ENCODE measurements at regions not wholly inside any gene's neighbourhood (a gene's known extent, or its start where the extent isn't known, plus 50 kb on each side); places are given as distances from the start of the nearest gene placed in this dataset.

DNA sequence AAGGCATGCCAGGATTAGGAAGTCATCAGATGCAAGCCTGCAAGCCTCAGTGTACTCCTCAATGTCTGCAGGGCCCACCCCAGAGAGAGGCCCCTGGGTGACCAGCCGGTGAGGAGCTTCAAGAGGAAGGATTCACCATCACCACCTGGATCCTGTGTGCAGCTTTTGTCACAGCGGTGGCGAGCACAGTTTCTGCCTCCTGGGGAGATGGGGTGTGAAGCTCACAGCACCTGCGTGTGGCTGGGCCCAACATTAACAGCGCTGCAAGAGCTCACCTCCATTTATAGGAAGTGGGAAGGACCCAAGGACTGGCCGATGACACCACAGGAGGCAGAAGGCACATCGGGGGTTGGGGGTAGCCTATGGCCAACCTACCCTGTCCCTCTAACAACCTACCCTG is 235.3 kb downstream of the CTTN start:
- Histone ChIP-seq H3K27me3 (no peaks in the 10 kb centered on the region), H3K4me3 (no peak overlapping the region), H3K9me3 (no peaks in the 10 kb centered on the region), H3K27ac (no peak overlapping the region), H3K4me1 (ENCODE audit: insufficient read depth) (no peaks in the 10 kb centered on the region), H3K36me3 (no peaks in the 10 kb centered on the region)
- 75 to 90% (median 82%) methylated on average over 7 of the region's 7 CpGs for WGBS, 3 donors
- intact Hi-C loops (cut with DNase I) = no loop called here
- TF ChIP-seq EP300 (IDR thresholded peaks at IDR 0.05) = no peak
- DNase-seq = no peak

DNA sequence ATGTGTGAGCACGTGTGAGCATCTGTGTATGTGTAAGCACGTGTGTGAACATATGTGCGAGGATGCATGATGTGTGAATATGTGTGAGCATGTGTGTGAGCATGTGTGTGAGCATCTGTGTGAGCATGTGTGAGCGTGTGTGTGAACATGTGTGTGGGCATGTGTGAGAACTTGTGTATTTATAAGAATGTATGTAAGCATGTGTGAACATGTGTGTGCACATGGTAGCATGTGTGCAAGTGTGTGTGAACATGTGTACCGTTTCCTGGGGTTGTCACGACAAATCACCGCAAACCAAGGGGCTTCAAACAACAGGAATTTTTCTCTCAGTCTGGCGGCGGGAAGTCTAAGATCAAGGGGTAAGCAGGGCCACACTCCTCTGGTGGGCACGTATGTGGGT is 238.3 kb downstream of the CTTN start:
- intact Hi-C loops (cut with DNase I) = loop anchor here in 1 of 4 donors (5.0 kb wide), 1 partner anchor 851 kb away; no protein-coding TSS in a partner anchor
- no peak overlapping the region for H3K27ac ChIP-seq
- H3K4me1 ChIP-seq (ENCODE audit: insufficient read depth) = no peaks in the 10 kb centered on the region
- 88 to 94% (median 93%) methylated on average over 10 of the region's 10 CpGs for WGBS, 3 donors
- H3K36me3 ChIP-seq = no peaks in the 10 kb centered on the region
- H3K4me3 ChIP-seq = no peak overlapping the region
- TF ChIP-seq CTCF (IDR thresholded peaks at IDR 0.05) (no peak), POLR2A (IDR thresholded peaks at IDR 0.05) (no peak), EP300 (IDR thresholded peaks at IDR 0.05) (no peak)
- H3K27me3 ChIP-seq = no peaks in the 10 kb centered on the region
- DNase-seq = no peak
- H3K9me3 ChIP-seq = no peaks in the 10 kb centered on the region

DNA sequence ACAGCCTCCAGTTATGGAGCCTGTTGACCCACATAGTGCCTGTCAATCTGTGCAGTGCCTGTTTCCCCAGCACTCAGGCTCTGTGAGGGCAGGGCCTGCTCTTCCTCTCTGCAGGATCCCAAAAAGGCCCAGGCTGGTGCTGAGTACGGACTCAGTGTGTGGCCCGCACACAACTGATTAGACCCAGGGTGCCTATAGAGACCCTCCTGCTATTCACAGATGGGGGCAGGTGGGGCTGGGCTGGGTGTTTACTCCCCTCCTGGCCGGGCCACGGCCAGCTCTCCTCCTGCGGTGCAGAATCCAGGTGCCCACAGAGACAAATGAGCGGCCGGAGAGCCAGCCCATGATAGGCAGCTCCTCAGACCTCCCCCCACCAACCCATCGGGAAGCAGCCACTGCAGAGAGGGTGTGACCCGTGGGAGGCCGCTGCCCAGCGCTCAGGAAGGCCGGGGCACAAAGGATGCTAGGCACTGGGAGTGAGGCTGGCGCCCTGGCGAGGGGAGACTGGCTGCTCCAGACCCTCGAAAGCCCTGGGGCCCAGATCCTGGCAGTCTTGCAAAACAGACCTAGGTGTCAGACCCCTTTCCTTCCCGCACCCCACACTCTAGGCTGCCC is 239.0 kb downstream of the CTTN start:
- no peak for DNase-seq
- Histone ChIP-seq H3K36me3 (no peaks in the 10 kb centered on the region), H3K9me3 (no peaks in the 10 kb centered on the region), H3K4me1 (ENCODE audit: insufficient read depth) (no peaks in the 10 kb centered on the region), H3K27ac (no peak overlapping the region), H3K4me3 (no peak overlapping the region), H3K27me3 (no peaks in the 10 kb centered on the region)
- no peak for TF ChIP-seq EP300 (IDR thresholded peaks at IDR 0.05)
- 63 to 68% (median 66%) methylated on average over 15 to 16 of the region's 16 CpGs for WGBS, 3 donors
- intact Hi-C loops (cut with DNase I) = loop anchor here in 1 of 4 donors (5.0 kb wide), 1 partner anchor 850 kb away; no protein-coding TSS in a partner anchor

DNA sequence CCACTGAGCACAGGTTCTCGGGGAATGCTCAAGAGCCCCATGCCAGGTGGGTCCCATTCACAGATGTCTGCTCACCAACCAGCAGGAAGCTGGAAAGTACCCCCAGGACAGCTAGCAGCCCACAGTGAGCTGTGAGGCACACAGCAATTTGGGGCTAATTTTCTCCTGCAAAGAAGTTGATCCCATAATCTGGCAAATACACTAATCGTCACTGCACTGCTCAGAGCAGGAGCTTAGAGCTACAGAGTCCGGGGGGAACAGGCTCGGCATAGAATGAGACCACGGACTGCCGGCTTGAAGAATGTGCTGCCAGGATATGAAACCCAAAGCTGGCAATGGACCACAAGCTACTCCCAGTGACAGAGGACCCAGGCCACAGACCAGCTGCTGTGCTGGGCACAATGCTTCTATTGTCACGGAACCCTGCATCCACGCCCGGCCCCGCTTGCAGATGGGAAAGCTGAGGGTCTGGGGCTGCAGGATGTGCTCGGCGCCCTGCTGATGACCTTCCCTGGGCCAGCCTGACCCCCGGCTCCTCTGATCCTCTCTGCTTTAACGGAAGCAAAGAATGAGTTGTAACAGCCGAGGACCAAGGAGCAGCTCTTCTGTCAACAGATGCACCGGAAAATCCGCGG is 239.7 kb downstream of the CTTN start:
- no peaks in the 10 kb centered on the region for H3K36me3 ChIP-seq
- no peaks in the 10 kb centered on the region for H3K9me3 ChIP-seq
- no peak for DNase-seq
- H3K4me1 ChIP-seq (ENCODE audit: insufficient read depth) = no peaks in the 10 kb centered on the region
- no peak overlapping the region for H3K4me3 ChIP-seq
- no peak for TF ChIP-seq POLR2A (IDR thresholded peaks at IDR 0.05)
- no peak for TF ChIP-seq EP300 (IDR thresholded peaks at IDR 0.05)
- no peak for TF ChIP-seq CTCF (IDR thresholded peaks at IDR 0.05)
- intact Hi-C loops (cut with DNase I) = loop anchor here in 1 of 4 donors (5.0 kb wide), 1 partner anchor 849 kb away; no protein-coding TSS in a partner anchor
- WGBS, 3 donors = 70 to 78% (median 73%) methylated on average over 18 of the region's 18 CpGs
- H3K27me3 ChIP-seq = no peaks in the 10 kb centered on the region
- no peak overlapping the region for H3K27ac ChIP-seq

- WGBS, 3 donors = 83 to 90% (median 87%) methylated on average over 8 of the region's 8 CpGs
- TF ChIP-seq POLR2A (IDR thresholded peaks at IDR 0.05) = no peak
- no peak for TF ChIP-seq EP300 (IDR thresholded peaks at IDR 0.05)
- TF ChIP-seq CTCF (IDR thresholded peaks at IDR 0.05) = no peak
- H3K36me3 ChIP-seq = no peaks in the 10 kb centered on the region
- H3K9me3 ChIP-seq = no peaks in the 10 kb centered on the region
- no peaks in the 10 kb centered on the region for H3K4me1 ChIP-seq (ENCODE audit: insufficient read depth)
- intact Hi-C loops (cut with DNase I) = no loop called here
- no peaks in the 10 kb centered on the region for H3K27me3 ChIP-seq
- DNase-seq = no peak
- no peak overlapping the region for H3K4me3 ChIP-seq
- H3K27ac ChIP-seq = no peak overlapping the region
These were observed 242.1 kb downstream of the CTTN start for GRCh38 chr11:70640408-70640807.

Measured in ovary (tissue), 7 donors.